HG03565 (cell line): ENCODE measurements at regions not wholly inside any gene's neighbourhood (a gene's known extent, or its start where the extent isn't known, plus 50 kb on each side); places are given as distances from the start of the nearest gene placed in this dataset.
A peak's percentile ranks its signal among the peaks of the same experiment; 100 is the strongest.
"Not testable (repeated sequence)": the region's sequence is repeated elsewhere in the genome, so short reads cannot be mapped to it uniquely, and the experiment has no call there.

ENCODE experiments used
- ATAC-seq: cut with Tn5 transposase; IDR thresholded peaks from one replicate; pipeline ENCODE4 v1.9.1; 2021; ENCODE audit warnings: mild to moderate bottlenecking, moderate library complexity; ENCODE audit not compliant: unreplicated experiment

GRCh38 chr7:24049296-24049695, 234.7 kb upstream of the NPY start:
- ATAC-seq = no peak

DNA sequence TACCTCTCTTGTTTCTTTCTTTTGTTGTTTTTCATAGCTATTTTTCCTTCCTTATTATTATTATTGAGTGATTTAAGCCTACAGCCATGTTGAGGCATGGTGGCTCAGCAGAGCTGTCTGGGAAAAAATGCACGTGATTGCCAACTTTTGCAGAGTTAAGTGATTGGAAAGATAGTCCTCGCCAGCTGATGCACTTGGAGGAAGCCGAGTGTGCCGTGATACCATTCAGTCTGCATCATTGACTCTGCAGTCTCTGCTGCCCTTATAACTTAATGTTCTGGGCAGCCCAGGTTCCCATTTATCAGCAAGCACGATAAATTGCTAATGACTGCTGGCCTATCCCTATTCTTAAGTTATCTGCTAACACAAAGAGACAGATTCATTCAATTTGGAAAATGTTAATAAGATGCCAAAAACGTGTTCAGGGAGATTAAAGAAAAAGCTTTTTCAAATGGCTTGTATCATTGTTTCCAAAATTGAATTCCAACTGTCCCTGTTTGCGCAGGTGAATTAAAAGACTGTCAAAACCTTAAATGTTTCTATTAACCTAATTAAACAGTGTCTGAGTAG, 232.9 kb upstream of the NPY start:
- ATAC-seq = no peak

DNA sequence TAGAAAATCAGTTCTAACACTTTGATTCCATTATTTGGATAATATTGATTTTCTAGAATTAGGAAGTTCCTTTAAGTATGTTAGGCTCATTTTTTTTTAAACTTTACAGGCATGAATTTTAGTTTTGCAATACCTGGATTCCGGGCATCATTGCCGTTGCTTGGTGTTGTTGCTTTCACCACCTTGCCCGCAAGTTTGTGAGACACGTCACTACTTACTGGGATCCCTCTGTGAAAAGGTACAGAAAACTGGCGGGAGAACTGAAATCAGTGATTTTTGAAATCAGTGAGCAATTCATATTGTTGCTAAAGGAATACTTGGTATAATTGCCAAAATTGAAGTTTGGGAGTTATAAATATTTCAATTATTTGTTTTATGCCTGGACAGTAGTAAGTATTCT, 232.3 kb upstream of the NPY start:
- no peak for ATAC-seq

DNA sequence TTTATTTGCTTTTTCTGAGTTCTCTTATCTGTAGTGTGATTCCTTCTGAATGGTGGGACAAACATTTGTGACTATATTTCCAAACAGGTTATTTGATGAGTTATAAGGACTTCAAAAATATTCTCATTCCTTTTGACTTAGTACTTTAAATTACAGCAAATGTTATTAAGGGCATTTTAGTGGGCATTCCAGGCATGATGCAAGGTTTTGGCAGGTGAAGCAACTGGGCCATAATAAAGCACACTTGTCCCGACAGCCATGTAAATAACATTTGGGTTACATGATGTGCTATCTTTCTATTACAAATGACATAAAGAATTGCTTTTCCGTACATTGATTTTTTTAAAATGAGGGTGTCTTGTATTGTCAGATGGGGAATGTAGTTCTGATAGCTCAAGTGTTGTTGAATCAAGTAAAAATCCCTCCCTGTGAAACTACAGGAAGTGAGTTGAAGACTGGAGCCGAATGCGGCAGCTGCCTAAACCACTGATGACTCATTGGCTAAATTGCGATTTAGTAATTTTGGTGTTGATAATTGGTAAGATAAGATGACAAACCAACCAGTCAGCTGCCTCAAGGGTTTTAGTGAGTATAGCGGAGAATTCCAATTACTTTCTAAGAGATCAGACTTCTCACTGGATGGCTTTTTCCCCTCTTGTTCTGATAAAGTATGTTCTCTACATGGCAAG, 231.3 kb upstream of the NPY start:
- no peak for ATAC-seq

- no peak for ATAC-seq
Measured at GRCh38 chr7:24054236-24054635, 229.8 kb upstream of the NPY start.

DNA sequence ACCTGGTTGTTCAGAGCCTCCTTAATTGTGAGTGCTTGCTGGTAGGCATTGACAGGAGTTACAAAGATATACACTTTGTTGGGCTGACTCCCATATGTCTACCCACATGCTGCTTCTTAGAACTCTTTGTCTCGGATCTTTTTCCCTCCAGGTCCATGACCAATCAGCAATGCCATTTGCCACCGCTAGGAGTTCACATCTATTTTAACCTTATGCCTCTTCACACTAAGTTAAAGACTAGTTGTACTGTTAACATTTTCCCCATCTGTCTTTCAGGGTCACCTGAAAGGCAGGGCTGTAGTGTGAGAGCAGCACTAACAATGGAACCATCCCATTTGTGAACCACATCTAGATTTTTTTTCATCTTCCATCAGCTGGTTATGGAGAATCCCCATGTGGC, 226.7 kb upstream of the NPY start:
- no peak for ATAC-seq

DNA sequence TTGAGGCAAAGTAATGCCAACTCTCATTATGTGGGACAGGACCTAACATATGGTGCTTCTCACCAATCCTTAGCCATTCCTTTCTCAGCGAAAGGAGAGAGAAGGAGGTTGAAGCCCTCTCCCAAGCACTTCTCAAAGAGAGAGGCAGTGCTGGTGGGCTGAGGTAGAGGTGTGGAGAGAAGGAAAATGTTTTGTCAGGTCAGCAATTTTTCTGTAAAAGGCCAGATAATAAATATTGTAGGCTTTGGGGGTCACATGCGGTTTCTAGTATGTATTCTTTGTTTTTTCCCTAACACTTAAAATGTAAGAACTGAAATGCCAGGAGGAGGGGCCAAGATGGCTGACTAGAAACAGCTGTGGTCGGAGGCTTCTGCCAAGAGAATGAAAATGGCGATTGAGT, 225.0 kb upstream of the NPY start:
- no peak for ATAC-seq

DNA sequence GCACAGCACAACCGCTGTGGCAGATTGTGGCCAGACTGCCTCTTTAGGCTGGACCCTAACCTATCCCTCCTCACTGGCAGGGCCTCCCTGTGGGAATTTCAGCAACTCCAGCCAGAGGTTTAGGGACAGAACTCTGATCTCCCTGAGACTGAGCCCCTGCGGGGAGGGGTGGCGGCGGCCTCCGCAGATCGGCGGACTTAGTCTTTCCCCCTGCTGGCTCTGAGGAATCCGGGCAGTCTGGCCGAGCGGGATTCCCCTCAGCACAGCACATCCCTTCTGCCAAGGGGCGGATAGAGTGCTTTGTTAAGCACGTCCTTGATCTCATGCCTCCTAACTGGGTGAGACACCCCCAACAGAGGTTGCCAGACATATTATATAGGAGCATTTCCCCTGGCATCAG, 224.2 kb upstream of the NPY start:
- ATAC-seq = no peak

DNA sequence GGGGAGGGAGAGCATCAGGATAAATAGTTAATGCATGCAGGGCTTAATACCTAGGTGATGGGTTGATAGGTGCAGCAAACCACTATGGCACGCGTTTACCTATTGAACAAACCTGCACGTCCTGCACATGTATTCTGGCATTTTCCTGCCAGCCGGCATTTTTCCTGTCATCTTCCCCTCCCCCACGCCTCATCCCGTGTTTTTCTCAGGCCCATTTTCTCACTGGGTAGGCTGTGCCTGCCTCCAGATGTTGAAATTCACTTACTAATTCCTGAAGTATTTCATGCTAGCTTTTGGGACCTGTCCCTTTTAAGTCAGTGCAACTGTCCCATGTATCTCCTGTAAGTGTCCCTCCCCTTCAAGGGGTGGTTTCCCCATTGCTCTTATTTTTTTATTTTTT, 220.3 kb upstream of the NPY start:
- no peak for ATAC-seq

DNA sequence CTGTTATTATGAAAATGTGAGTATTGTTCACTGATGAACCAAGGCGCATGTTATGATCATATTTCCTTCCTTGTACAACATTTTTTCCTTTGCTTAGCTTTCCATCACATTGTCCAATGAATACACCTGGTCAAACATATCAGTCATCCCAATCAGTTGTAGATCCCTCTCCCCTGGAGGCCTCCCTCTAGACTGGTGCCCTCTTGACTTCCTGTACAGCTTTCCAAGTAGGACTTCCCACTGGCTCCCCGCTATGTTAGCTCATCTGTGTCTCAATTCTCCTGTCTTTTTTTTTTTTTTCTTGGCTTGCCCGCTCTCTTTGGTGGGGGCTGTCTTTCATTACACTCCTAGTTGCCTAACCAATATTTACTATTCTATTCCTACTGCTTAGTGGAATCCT, 214.2 kb upstream of the NPY start:
- no peak for ATAC-seq

- ATAC-seq = no peak
Measured at GRCh38 chr7:24073651-24074420, 210.2 kb upstream of the NPY start.

GRCh38 chr7:24075426-24075810, 208.6 kb upstream of the NPY start:
- ATAC-seq = no peak

- no peak for ATAC-seq
Measured at GRCh38 chr7:24082826-24083225, 201.2 kb upstream of the NPY start.

DNA sequence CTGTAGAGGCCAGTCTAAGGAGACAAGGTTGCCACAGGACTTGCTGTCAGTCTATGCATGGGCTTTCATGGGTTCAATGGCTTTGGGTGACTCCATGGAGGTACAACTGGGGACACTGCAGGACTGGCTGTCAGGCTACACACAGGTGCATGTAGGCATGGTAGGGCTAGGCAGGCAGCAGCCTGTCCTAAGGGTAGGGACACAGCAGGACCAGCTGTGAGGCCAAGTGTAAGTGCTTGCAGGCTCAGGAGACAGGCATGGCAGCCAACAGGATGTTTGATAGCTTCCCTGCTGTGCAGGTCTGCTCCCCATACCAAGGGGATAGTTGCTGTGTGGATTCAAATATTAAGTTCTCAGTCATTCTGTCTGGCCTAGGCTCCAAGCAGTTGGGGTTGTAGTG, 181.0 kb upstream of the NPY start:
- no peak for ATAC-seq

GRCh38 chr7:24108906-24109376, 175.0 kb upstream of the NPY start:
- peak; percentile 63 for ATAC-seq

DNA sequence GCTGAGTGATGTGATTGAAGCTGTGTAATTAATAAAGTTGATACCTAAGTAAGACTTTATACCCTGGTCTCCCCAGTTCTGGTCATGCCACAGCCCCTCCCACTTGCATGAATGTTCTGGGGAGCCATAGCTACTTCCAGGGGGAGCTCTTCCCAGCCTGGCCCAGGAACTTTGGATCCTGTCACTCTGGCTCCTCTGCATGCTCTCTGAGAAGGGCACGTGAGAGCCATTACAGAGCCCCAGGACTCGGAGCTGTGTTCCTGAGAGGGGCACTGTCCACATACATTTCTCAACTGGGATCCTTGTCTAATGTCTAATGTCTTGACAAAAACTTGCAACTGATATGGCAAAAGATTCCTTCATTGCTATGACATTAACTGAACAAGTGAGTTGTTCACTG, 173.9 kb upstream of the NPY start:
- no peak for ATAC-seq

DNA sequence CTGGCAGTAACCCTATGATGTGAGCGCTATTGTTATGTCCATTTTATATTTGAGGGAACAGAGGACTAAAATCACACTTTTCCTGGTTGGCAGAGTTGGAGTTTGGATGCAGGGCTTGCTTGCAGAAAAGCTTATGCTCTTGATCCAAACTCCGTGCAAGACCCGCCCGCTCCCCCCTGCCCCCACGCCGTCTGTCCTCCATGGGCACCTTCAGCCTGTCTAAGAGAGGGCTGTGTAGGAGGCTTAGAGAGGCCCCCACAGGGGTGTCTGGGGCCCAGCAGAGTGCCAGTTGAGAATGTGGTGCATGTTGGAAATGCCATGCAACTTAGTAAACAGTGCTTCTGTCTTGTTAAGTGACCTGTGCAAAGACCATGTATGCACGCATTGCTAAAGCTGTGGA, 170.5 kb upstream of the NPY start:
- no peak for ATAC-seq

GRCh38 chr7:24115661-24116060, 168.3 kb upstream of the NPY start:
- ATAC-seq = no peak

DNA sequence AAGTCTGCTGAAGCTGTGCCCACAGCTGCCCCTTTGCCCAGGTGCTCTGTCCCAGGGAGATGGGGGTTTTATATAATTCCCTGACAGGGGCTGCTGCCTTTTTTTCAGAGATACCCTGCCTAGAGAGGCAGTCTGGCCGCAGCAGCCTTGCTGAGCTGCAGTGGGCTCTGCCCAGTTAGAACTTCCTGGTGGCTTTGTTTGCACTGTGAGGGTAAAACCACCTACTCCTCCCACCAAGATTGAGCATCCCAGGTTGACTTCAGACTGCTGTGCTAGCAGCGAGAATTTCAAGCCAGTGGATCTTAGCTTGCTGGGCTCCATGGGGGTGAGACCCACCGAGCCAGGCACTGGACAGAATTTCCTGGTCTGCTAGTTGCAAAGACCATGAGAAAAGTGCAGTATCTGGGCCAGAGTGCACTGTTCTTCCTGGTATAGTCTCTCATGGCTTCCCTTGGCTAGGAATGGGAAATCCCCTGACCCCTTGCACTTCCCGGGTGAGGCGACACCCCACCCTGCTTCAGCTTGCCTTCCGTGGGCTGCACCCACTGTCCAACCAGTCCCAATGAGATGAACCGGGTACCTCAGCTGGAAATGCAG, 166.0 kb upstream of the NPY start:
- not testable (repeated sequence) for ATAC-seq

GRCh38 chr7:24119852-24120251, 164.1 kb upstream of the NPY start:
- no peak for ATAC-seq

GRCh38 chr7:24123076-24123475, 160.9 kb upstream of the NPY start:
- no peak for ATAC-seq

DNA sequence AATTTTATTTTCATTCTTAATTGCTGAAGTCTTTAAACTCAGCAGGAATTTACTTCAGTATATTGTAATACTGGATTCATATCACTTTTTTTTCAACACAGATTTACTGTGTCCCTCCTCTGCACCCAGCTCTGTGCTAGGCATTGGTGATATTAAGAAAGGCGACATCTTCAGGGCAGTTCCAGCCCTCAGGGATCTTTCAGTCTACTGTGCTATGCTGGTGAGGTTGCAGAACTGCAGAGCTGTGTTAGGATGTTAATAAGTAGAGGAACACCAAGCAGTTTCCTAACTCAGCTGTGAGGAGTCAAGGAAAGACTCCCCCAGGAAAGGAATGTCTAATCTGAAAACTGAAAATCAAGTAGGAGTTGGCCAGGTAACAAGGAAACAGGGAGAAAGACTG, 158.2 kb upstream of the NPY start:
- ATAC-seq = no peak
